ENCODE measurements at regions not wholly inside any gene's neighbourhood (a gene's known extent, or its start where the extent isn't known, plus 50 kb on each side); places are given as distances from the start of the nearest gene placed in this dataset.
"Not testable (repeated sequence)": the region's sequence is repeated elsewhere in the genome, so short reads cannot be mapped to it uniquely, and the experiment has no call there.

- H3K4me3 ChIP-seq; H3K4me1 ChIP-seq; H3K9me3 ChIP-seq; intact Hi-C loops (cut with DNase I); H3K27me3 ChIP-seq (ENCODE audit: low read depth); ATAC-seq; DNase-seq; H3K36me3 ChIP-seq; H3K27ac ChIP-seq: not testable (repeated sequence)
Measured at GRCh38 chr6:57815826-57816225, 498.4 kb downstream of the PRIM2 start.

GRCh38 chr6:57821325-57821724 lies 503.9 kb downstream of the PRIM2 start:
- ATAC-seq; intact Hi-C loops (cut with DNase I): not testable (repeated sequence)

GRCh38 chr6:57822448-57822847 lies 505.0 kb downstream of the PRIM2 start:
- H3K4me1 ChIP-seq; ATAC-seq; H3K9me3 ChIP-seq; DNase-seq; H3K27me3 ChIP-seq (ENCODE audit: low read depth); H3K36me3 ChIP-seq; H3K27ac ChIP-seq; intact Hi-C loops (cut with DNase I); H3K4me3 ChIP-seq: not testable (repeated sequence)

More at GRCh38 chr6:57821325-57821724, 503.9 kb downstream of the PRIM2 start:
- H3K9me3 ChIP-seq; H3K4me3 ChIP-seq; H3K27ac ChIP-seq; H3K4me1 ChIP-seq; DNase-seq; H3K36me3 ChIP-seq; H3K27me3 ChIP-seq (ENCODE audit: low read depth): not testable (repeated sequence)

GRCh38 chr6:57822896-57823358 lies 505.5 kb downstream of the PRIM2 start:
- Histone ChIP-seq H3K4me1 (no peaks in the 10 kb centered on the region), H3K27ac (no peak overlapping the region), H3K9me3 (no peaks in the 10 kb centered on the region), H3K36me3 (no peaks in the 10 kb centered on the region), H3K4me3 (no peak overlapping the region), H3K27me3 (ENCODE audit: low read depth) (no peaks in the 10 kb centered on the region)
- no peak for TF ChIP-seq CTCF (IDR thresholded peaks at IDR 0.05)
- ATAC-seq (no peak), DNase-seq (no peak)
- intact Hi-C loops (cut with DNase I): no loop called here

- H3K36me3 ChIP-seq; intact Hi-C loops (cut with DNase I); H3K27ac ChIP-seq; H3K27me3 ChIP-seq (ENCODE audit: low read depth); H3K9me3 ChIP-seq; H3K4me3 ChIP-seq; H3K4me1 ChIP-seq; DNase-seq: not testable (repeated sequence)
- peak in 1 of 2 donors; percentile 36 for ATAC-seq
Measured at GRCh38 chr6:57837622-57838209, 520.3 kb downstream of the PRIM2 start.

GRCh38 chr6:57841551-57841950 lies 524.1 kb downstream of the PRIM2 start:
- H3K36me3 ChIP-seq; intact Hi-C loops (cut with DNase I); H3K9me3 ChIP-seq; H3K4me3 ChIP-seq; DNase-seq; H3K27ac ChIP-seq; H3K27me3 ChIP-seq (ENCODE audit: low read depth); H3K4me1 ChIP-seq: not testable (repeated sequence)
- ATAC-seq: peak in 1 of 2 donors; percentile 40

- H3K27ac ChIP-seq; H3K4me3 ChIP-seq; H3K9me3 ChIP-seq; H3K4me1 ChIP-seq; H3K36me3 ChIP-seq; DNase-seq; H3K27me3 ChIP-seq (ENCODE audit: low read depth); intact Hi-C loops (cut with DNase I): not testable (repeated sequence)
- ATAC-seq: peak in 1 of 2 donors; percentile 67
Measured at GRCh38 chr6:57853745-57854407, 536.4 kb downstream of the PRIM2 start.

- H3K36me3 ChIP-seq; H3K4me1 ChIP-seq; H3K9me3 ChIP-seq; intact Hi-C loops (cut with DNase I); DNase-seq; H3K27ac ChIP-seq; H3K4me3 ChIP-seq; ATAC-seq; H3K27me3 ChIP-seq (ENCODE audit: low read depth): not testable (repeated sequence)
Measured at GRCh38 chr6:57860481-57861315, 543.3 kb downstream of the PRIM2 start.

GRCh38 chr6:57870083-57870482 lies 552.7 kb downstream of the PRIM2 start:
- intact Hi-C loops (cut with DNase I); H3K9me3 ChIP-seq; H3K4me3 ChIP-seq; H3K4me1 ChIP-seq; H3K27ac ChIP-seq; ATAC-seq; DNase-seq; H3K36me3 ChIP-seq; H3K27me3 ChIP-seq (ENCODE audit: low read depth): not testable (repeated sequence)

- H3K4me3 ChIP-seq; H3K27ac ChIP-seq; H3K4me1 ChIP-seq; H3K27me3 ChIP-seq (ENCODE audit: low read depth); H3K9me3 ChIP-seq; ATAC-seq; H3K36me3 ChIP-seq; DNase-seq; intact Hi-C loops (cut with DNase I): not testable (repeated sequence)
Measured at GRCh38 chr6:57873424-57873823, 556.0 kb downstream of the PRIM2 start.

- H3K36me3 ChIP-seq; ATAC-seq; H3K4me1 ChIP-seq; H3K27ac ChIP-seq; H3K27me3 ChIP-seq (ENCODE audit: low read depth); H3K4me3 ChIP-seq; intact Hi-C loops (cut with DNase I); DNase-seq; H3K9me3 ChIP-seq: not testable (repeated sequence)
Measured at GRCh38 chr6:57876659-57877058, 559.2 kb downstream of the PRIM2 start.

GRCh38 chr6:57877729-57878128 lies 560.3 kb downstream of the PRIM2 start:
- H3K27me3 ChIP-seq (ENCODE audit: low read depth); intact Hi-C loops (cut with DNase I); H3K4me3 ChIP-seq; H3K9me3 ChIP-seq; H3K36me3 ChIP-seq; DNase-seq; H3K27ac ChIP-seq; ATAC-seq; H3K4me1 ChIP-seq: not testable (repeated sequence)

All from lower lobe of right lung (tissue), 2 donors.